HG02798 (cell line): ENCODE measurements at regions not wholly inside any gene's neighbourhood (a gene's known extent, or its start where the extent isn't known, plus 50 kb on each side); places are given as distances from the start of the nearest gene placed in this dataset.
"Not testable (repeated sequence)": the region's sequence is repeated elsewhere in the genome, so short reads cannot be mapped to it uniquely, and the experiment has no call there.

Experiments used
- ATAC-seq: cut with Tn5 transposase; IDR thresholded peaks from one replicate; pipeline ENCODE4 v1.9.1; 2021; ENCODE audit warnings: mild to moderate bottlenecking; ENCODE audit not compliant: unreplicated experiment, poor library complexity

- no peak for ATAC-seq
Observed at GRCh38 chr3:177713928-177714900, 516.9 kb upstream of the TBL1XR1 start.

- ATAC-seq = no peak
Observed at GRCh38 chr3:177714945-177715344, 517.7 kb upstream of the TBL1XR1 start.

- no peak for ATAC-seq
Observed at GRCh38 chr3:177715980-177716379, 518.7 kb upstream of the TBL1XR1 start.

GRCh38 chr3:177720927-177721326 lies 523.6 kb upstream of the TBL1XR1 start:
- ATAC-seq = not testable (repeated sequence)

- ATAC-seq = no peak
Observed at GRCh38 chr3:177721864-177722785, 524.8 kb upstream of the TBL1XR1 start.

- no peak for ATAC-seq
Observed at GRCh38 chr3:177724020-177724638, 526.8 kb upstream of the TBL1XR1 start.

- ATAC-seq = no peak
Observed at GRCh38 chr3:177725165-177725564, 527.9 kb upstream of the TBL1XR1 start.

- ATAC-seq = no peak
Observed at GRCh38 chr3:177726807-177727206, 529.5 kb upstream of the TBL1XR1 start.

- no peak for ATAC-seq
Observed at GRCh38 chr3:177729956-177730681, 532.8 kb upstream of the TBL1XR1 start.

GRCh38 chr3:177730814-177731213 lies 533.5 kb upstream of the TBL1XR1 start:
- ATAC-seq = no peak

- no peak for ATAC-seq
Observed at GRCh38 chr3:177731644-177732268, 534.5 kb upstream of the TBL1XR1 start.

- ATAC-seq = no peak
Observed at GRCh38 chr3:177733233-177733632, 536.0 kb upstream of the TBL1XR1 start.

GRCh38 chr3:177733936-177734335 lies 536.7 kb upstream of the TBL1XR1 start:
- no peak for ATAC-seq

GRCh38 chr3:177735431-177735830 lies 538.1 kb upstream of the TBL1XR1 start:
- no peak for ATAC-seq

GRCh38 chr3:177739461-177739860 lies 542.2 kb upstream of the TBL1XR1 start:
- no peak for ATAC-seq

- ATAC-seq = no peak
Observed at GRCh38 chr3:177740254-177740653, 543.0 kb upstream of the TBL1XR1 start.

- ATAC-seq = peak; percentile 82
Observed at GRCh38 chr3:177742273-177742672, 545.0 kb upstream of the TBL1XR1 start.

- ATAC-seq = no peak
Observed at GRCh38 chr3:177743173-177743890, 546.0 kb upstream of the TBL1XR1 start.
